HEK293 (cell line): ENCODE measurements at regions not wholly inside any gene's neighbourhood (a gene's known extent, or its start where the extent isn't known, plus 50 kb on each side); places are given as distances from the start of the nearest gene placed in this dataset.

Experiments
- CTCF ChIA-PET: fragments of 350-600 bp; formaldehyde crosslinking; extraction: SDS; loops from one replicate; lab custom pipeline; 2021; ENCODE audit warnings: antibody characterized with exemption; lab: Yijun Ruan, JAX
- POLR2A ChIA-PET: fragments of 300-600 bp; formaldehyde crosslinking; extraction: SDS; loops from one replicate; lab custom pipeline; 2020; ENCODE audit warnings: antibody characterized with exemption, inconsistent platforms; lab: Yijun Ruan, JAX
- H3K27ac ChIP-seq: fragments of 200-500 bp; sonication (Bioruptor generic); 2 replicates; pipeline ENCODE4 v1.5.1; 2014; ENCODE audit warnings: low read depth, low read length, control low read depth, inconsistent platforms; ENCODE audit errors: extremely low read depth
- H3K36me3 ChIP-seq, 2 experiments: fragments of 200-500 bp in 1 of 2; sonication (Bioruptor generic) in 1 of 2; 1 replicate in 1 of 2; 2 replicates in 1 of 2; pipeline ENCODE4 v1.5.1; 2014 to 2017; ENCODE audit warnings: inconsistent platforms in 2 of 2, low read length in 2 of 2; ENCODE audit not compliant: control insufficient read depth in 2 of 2, insufficient read depth in 1 of 2
- H3K4me1 ChIP-seq: fragments of 200-500 bp; sonication (Bioruptor generic); 2 replicates; pipeline ENCODE4 v1.5.1; 2014; ENCODE audit warnings: mild to moderate bottlenecking, low read length, inconsistent platforms; ENCODE audit not compliant: control insufficient read depth, insufficient read depth
- H3K4me3 ChIP-seq: 2 replicates; pipeline ENCODE4 v1.5.1; 2011; ENCODE audit warnings: low read depth, mild to moderate bottlenecking, control low read depth, low read length, moderate library complexity
- H3K9me3 ChIP-seq: fragments of 200-500 bp; sonication (Bioruptor generic); 2 replicates; pipeline ENCODE4 v1.5.1; 2014; ENCODE audit warnings: low read depth, low read length, inconsistent platforms; ENCODE audit not compliant: control insufficient read depth, insufficient read depth
- ZBTB7A ChIP-seq: fragments of 450-650 bp; formaldehyde crosslinking; IDR thresholded peaks from 2 replicates; pipeline ENCODE4 v1.5.1; 2016; ENCODE audit warnings: low read depth, missing biosample characterization, missing genetic modification characterization
- ZNF366 ChIP-seq: fragments of 450-650 bp; formaldehyde crosslinking; conservative IDR thresholded peaks from 2 replicates; pipeline ENCODE4 v1.5.1; 2016; ENCODE audit warnings: missing biosample characterization, missing genetic modification characterization

DNA sequence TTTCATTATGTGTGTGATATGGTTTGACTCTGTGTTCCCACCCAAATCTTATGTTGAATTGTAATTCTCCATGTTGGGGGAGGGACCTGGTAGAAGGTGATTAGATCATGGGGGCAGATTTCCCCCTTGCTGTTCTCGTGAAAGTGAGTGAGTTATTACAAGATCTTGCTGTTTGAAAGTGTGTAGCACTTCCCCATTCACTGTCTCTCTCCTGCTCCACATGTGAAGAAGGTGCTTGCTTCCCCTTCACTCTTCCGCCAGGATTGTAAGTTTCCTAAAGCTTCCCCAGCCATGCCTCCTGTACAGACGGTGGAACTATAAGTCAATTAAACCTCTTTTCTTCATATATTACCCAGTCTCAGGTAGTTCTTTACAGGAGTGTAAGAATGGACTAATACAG is 54.3 kb upstream of the SERTM1 start:
- H3K4me3 ChIP-seq, result no peak overlapping the region
- H3K27ac ChIP-seq, result no peak overlapping the region
- ChIA-PET CTCF (no interaction called here), POLR2A (no interaction called here)
- no peaks in the 10 kb centered on the region for H3K36me3 ChIP-seq
- H3K9me3 ChIP-seq, result no peaks in the 10 kb centered on the region
- H3K4me1 ChIP-seq, result no peaks in the 10 kb centered on the region
- TF ChIP-seq ZNF366 (tag by site-specific recombination) (no peak), ZBTB7A (tag by site-specific recombination) (no peak)
- TF ChIP-seq, all 188 proteins: peak for 0
